ENCODE measurements at regions not wholly inside any gene's neighbourhood (a gene's known extent, or its start where the extent isn't known, plus 50 kb on each side); places are given as distances from the start of the nearest gene placed in this dataset.

DNA sequence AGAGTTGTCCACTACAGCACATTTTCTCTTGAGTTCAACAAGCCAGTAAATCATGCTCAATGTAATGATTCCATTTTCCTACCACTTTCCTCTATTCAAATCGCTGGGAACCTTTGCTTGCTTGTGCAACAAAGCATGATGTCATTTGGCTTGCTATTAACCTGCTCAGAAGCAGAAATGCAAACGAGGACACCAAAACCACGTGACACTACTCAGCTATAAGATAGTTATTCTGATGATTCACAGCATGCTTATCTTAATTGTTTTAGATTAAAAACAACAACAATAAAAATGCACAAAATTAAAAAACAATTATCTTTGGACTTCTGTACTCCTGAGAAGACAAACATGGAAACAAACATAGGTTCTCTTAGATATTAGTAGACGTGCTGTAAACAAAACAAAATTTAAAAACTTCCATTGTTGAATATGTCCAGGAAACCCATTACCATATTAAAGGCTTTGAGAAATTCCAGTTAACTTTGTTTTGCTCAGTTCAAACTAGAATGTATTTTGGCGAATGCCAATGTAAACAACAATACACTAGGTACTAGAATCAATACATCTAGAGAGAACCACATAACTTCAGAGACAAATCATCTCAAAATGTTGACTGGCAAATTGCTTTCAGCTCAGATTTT is 77.5 kb upstream of the KRAS start (continued):
- no peak for TF ChIP-seq CXXC5 (CRISPR knock-in tag; IDR thresholded peaks at IDR 0.05)
- TF ChIP-seq, protein P1, sequence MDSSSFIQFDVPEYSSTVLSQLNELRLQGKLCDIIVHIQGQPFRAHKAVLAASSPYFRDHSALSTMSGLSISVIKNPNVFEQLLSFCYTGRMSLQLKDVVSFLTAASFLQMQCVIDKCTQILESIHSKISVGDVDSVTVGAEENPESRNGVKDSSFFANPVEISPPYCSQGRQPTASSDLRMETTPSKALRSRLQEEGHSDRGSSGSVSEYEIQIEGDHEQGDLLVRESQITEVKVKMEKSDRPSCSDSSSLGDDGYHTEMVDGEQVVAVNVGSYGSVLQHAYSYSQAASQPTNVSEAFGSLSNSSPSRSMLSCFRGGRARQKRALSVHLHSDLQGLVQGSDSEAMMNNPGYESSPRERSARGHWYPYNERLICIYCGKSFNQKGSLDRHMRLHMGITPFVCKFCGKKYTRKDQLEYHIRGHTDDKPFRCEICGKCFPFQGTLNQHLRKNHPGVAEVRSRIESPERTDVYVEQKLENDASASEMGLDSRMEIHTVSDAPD (CRISPR knock-in tag; IDR thresholded peaks at IDR 0.05), result no peak
- TF ChIP-seq, protein P2, sequence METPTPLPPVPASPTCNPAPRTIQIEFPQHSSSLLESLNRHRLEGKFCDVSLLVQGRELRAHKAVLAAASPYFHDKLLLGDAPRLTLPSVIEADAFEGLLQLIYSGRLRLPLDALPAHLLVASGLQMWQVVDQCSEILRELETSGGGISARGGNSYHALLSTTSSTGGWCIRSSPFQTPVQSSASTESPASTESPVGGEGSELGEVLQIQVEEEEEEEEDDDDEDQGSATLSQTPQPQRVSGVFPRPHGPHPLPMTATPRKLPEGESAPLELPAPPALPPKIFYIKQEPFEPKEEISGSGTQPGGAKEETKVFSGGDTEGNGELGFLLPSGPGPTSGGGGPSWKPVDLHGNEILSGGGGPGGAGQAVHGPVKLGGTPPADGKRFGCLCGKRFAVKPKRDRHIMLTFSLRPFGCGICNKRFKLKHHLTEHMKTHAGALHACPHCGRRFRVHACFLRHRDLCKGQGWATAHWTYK (CRISPR knock-in tag; IDR thresholded peaks at IDR 0.05), result no peak
- TF ChIP-seq, protein P3, sequence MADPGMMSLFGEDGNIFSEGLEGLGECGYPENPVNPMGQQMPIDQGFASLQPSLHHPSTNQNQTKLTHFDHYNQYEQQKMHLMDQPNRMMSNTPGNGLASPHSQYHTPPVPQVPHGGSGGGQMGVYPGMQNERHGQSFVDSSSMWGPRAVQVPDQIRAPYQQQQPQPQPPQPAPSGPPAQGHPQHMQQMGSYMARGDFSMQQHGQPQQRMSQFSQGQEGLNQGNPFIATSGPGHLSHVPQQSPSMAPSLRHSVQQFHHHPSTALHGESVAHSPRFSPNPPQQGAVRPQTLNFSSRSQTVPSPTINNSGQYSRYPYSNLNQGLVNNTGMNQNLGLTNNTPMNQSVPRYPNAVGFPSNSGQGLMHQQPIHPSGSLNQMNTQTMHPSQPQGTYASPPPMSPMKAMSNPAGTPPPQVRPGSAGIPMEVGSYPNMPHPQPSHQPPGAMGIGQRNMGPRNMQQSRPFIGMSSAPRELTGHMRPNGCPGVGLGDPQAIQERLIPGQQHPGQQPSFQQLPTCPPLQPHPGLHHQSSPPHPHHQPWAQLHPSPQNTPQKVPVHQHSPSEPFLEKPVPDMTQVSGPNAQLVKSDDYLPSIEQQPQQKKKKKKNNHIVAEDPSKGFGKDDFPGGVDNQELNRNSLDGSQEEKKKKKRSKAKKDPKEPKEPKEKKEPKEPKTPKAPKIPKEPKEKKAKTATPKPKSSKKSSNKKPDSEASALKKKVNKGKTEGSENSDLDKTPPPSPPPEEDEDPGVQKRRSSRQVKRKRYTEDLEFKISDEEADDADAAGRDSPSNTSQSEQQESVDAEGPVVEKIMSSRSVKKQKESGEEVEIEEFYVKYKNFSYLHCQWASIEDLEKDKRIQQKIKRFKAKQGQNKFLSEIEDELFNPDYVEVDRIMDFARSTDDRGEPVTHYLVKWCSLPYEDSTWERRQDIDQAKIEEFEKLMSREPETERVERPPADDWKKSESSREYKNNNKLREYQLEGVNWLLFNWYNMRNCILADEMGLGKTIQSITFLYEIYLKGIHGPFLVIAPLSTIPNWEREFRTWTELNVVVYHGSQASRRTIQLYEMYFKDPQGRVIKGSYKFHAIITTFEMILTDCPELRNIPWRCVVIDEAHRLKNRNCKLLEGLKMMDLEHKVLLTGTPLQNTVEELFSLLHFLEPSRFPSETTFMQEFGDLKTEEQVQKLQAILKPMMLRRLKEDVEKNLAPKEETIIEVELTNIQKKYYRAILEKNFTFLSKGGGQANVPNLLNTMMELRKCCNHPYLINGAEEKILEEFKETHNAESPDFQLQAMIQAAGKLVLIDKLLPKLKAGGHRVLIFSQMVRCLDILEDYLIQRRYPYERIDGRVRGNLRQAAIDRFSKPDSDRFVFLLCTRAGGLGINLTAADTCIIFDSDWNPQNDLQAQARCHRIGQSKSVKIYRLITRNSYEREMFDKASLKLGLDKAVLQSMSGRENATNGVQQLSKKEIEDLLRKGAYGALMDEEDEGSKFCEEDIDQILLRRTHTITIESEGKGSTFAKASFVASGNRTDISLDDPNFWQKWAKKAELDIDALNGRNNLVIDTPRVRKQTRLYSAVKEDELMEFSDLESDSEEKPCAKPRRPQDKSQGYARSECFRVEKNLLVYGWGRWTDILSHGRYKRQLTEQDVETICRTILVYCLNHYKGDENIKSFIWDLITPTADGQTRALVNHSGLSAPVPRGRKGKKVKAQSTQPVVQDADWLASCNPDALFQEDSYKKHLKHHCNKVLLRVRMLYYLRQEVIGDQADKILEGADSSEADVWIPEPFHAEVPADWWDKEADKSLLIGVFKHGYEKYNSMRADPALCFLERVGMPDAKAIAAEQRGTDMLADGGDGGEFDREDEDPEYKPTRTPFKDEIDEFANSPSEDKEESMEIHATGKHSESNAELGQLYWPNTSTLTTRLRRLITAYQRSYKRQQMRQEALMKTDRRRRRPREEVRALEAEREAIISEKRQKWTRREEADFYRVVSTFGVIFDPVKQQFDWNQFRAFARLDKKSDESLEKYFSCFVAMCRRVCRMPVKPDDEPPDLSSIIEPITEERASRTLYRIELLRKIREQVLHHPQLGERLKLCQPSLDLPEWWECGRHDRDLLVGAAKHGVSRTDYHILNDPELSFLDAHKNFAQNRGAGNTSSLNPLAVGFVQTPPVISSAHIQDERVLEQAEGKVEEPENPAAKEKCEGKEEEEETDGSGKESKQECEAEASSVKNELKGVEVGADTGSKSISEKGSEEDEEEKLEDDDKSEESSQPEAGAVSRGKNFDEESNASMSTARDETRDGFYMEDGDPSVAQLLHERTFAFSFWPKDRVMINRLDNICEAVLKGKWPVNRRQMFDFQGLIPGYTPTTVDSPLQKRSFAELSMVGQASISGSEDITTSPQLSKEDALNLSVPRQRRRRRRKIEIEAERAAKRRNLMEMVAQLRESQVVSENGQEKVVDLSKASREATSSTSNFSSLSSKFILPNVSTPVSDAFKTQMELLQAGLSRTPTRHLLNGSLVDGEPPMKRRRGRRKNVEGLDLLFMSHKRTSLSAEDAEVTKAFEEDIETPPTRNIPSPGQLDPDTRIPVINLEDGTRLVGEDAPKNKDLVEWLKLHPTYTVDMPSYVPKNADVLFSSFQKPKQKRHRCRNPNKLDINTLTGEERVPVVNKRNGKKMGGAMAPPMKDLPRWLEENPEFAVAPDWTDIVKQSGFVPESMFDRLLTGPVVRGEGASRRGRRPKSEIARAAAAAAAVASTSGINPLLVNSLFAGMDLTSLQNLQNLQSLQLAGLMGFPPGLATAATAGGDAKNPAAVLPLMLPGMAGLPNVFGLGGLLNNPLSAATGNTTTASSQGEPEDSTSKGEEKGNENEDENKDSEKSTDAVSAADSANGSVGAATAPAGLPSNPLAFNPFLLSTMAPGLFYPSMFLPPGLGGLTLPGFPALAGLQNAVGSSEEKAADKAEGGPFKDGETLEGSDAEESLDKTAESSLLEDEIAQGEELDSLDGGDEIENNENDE (IDR thresholded peaks at IDR 0.05; ENCODE audit: low read depth, low read length), result no peak
- no peak for TF ChIP-seq ELK1 (CRISPR knock-in tag; IDR thresholded peaks at IDR 0.05)
- TF ChIP-seq, protein P4, sequence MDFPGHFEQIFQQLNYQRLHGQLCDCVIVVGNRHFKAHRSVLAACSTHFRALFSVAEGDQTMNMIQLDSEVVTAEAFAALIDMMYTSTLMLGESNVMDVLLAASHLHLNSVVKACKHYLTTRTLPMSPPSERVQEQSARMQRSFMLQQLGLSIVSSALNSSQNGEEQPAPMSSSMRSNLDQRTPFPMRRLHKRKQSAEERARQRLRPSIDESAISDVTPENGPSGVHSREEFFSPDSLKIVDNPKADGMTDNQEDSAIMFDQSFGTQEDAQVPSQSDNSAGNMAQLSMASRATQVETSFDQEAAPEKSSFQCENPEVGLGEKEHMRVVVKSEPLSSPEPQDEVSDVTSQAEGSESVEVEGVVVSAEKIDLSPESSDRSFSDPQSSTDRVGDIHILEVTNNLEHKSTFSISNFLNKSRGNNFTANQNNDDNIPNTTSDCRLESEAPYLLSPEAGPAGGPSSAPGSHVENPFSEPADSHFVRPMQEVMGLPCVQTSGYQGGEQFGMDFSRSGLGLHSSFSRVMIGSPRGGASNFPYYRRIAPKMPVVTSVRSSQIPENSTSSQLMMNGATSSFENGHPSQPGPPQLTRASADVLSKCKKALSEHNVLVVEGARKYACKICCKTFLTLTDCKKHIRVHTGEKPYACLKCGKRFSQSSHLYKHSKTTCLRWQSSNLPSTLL (IDR thresholded peaks at IDR 0.05), result no peak
- TF ChIP-seq DNMT1 (IDR thresholded peaks at IDR 0.05), result no peak
- 0 out of 2 replicates have a peak, but pooled peaks have one; percentile 10 for TF ChIP-seq CBFA2T2 (conservative IDR thresholded peaks at IDR 0.05)
- TF ChIP-seq RBM39 (optimal IDR thresholded peaks at IDR 0.05; ENCODE audit: low read depth, low read length), result no peak
